ENCODE measurements at regions not wholly inside any gene's neighbourhood (a gene's known extent, or its start where the extent isn't known, plus 50 kb on each side); places are given as distances from the start of the nearest gene placed in this dataset.
"Not testable (repeated sequence)": the region's sequence is repeated elsewhere in the genome, so short reads cannot be mapped to it uniquely, and the experiment has no call there.

GRCh38 chr3:20560446-20560845 is 374.4 kb upstream of the SGO1 start:
- H3K4me3 ChIP-seq (ENCODE audit: insufficient read depth, low read depth, low read length); H3K27ac ChIP-seq (ENCODE audit: insufficient read depth, low read length); H4K8ac ChIP-seq (ENCODE audit: low read depth in 2 of 2, low read length in 2 of 2); H4K5ac ChIP-seq (ENCODE audit: low read depth, low read length); H3K4me1 ChIP-seq (ENCODE audit: control insufficient read depth, insufficient read depth, low read length); DNase-seq; H3K79me1 ChIP-seq (ENCODE audit: low read depth in 1 of 2, low read length in 2 of 2); H3K56ac ChIP-seq (ENCODE audit: extremely low read depth, insufficient read depth, low read length); H2AK9ac ChIP-seq (replicated peaks; ENCODE audit: low read depth, low read length, poor library complexity); H2AK5ac ChIP-seq (ENCODE audit: low read depth, low read length); ATAC-seq (ENCODE audit: low read depth); H2BK15ac ChIP-seq (ENCODE audit: low read depth, low read length); H3K27me3 ChIP-seq (ENCODE audit: control insufficient read depth, insufficient read depth, low read length); dilution Hi-C loops (cut with HindIII; ENCODE audit: low sequenced_read_pairs, unreplicated experiment); H4K91ac ChIP-seq (ENCODE audit: insufficient read depth, low read depth, low read length); H2AFZ ChIP-seq (replicated peaks; ENCODE audit: low read length, poor library complexity); H2BK5ac ChIP-seq (ENCODE audit: low read depth, low read length, poor library complexity, severe bottlenecking); H3K4ac ChIP-seq (ENCODE audit: low read depth, low read length); H2BK120ac ChIP-seq (ENCODE audit: low read depth, low read length); H3K9me1 ChIP-seq (ENCODE audit: insufficient read depth, low read length); H3K9ac ChIP-seq (ENCODE audit: low read depth, low read length); H3K9me3 ChIP-seq (ENCODE audit: control insufficient read depth, insufficient read depth, low read length); H4K20me1 ChIP-seq (ENCODE audit: insufficient read depth, low read length); in situ Hi-C loops (cut with MboI; ENCODE audit: low sequenced_read_pairs); POLR2A ChIA-PET (ENCODE audit: unreplicated experiment); CTCF ChIA-PET; H2BK20ac ChIP-seq (ENCODE audit: low read depth, low read length); H3K18ac ChIP-seq (ENCODE audit: low read depth, low read length); BruUV-seq (replicated peaks); intact Hi-C loops (cut with micrococcal nuclease); H3K4me2 ChIP-seq (ENCODE audit: low read depth, low read length); H3K36me3 ChIP-seq (ENCODE audit: control insufficient read depth, insufficient read depth, low read length); H3K14ac ChIP-seq (replicated peaks; ENCODE audit: low read depth, low read length); H3K23ac ChIP-seq (ENCODE audit: low read depth, low read length): not testable (repeated sequence)
- 80% methylated on average over 1 of the region's 5 CpGs; no CpG with 5 or more reads in 1 of the 2 experiments for WGBS, 2 experiments (ENCODE audit: extremely low coverage in 2 of 2, insufficient read length in 1 of 2)
